ENCODE measurements at regions not wholly inside any gene's neighbourhood (a gene's known extent, or its start where the extent isn't known, plus 50 kb on each side); places are given as distances from the start of the nearest gene placed in this dataset.

DNA sequence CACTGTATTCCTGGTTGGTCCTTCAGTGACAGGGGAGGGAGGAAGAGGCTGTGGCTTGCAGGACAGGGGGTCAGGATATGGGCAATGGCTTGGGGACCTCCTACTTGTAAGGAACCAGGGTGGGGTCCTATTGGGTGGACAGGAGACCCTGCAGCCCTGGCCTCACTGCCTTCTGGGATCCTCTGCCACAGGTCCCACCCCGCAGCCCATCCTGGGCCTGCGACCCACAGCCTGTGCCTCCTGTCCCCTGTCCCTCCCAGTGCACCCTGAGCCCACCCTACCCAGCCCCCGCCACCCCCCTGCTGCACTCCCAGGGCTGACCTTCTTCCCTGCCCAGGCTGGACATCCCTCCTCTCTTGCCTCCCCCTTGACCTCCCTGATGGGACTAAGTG lies 58.7 kb upstream of the MYL10 start:
- Histone ChIP-seq H3K4me1 (ENCODE audit: insufficient read depth, low read length, severe bottlenecking) (peaks cover 45% of the 10 kb centered on the region), H3F3A (ENCODE audit: insufficient read depth, low read length) (no peaks in the 10 kb centered on the region), H3K79me2 (ENCODE audit: insufficient read depth, low read length) (no peaks in the 10 kb centered on the region), H2AFZ (ENCODE audit: low read length) (no peak overlapping the region), H3K4me2 (ENCODE audit: low read length) (peak overlapping the region; percentile 53), H3K9me3 (ENCODE audit: low read length) (no peaks in the 10 kb centered on the region), H3K9me2 (ENCODE audit: low read depth, low read length) (no peaks in the 10 kb centered on the region), H3K36me3 (ENCODE audit: insufficient read depth, low read length) (no peaks in the 10 kb centered on the region), H3K27ac (ENCODE audit: low read depth, low read length, poor library complexity, severe bottlenecking) (peak overlapping the region; percentile 10), H3K4me3 (ENCODE audit: low read depth, low read length, poor library complexity, severe bottlenecking) (peak overlapping the region; percentile 33), H3K27me3 (ENCODE audit: insufficient read depth, low read length) (no peaks in the 10 kb centered on the region), H4K20me1 (ENCODE audit: insufficient read depth, low read length) (no peaks in the 10 kb centered on the region), H3K9ac (ENCODE audit: low read length) (peak overlapping the region; percentile 51; the same call in 1 of the 2 replicates)
- no peak for TF ChIP-seq EZH2 (IDR thresholded peaks at IDR 0.05; ENCODE audit: borderline replicate concordance, low read length)
- TF ChIP-seq, protein P1, sequence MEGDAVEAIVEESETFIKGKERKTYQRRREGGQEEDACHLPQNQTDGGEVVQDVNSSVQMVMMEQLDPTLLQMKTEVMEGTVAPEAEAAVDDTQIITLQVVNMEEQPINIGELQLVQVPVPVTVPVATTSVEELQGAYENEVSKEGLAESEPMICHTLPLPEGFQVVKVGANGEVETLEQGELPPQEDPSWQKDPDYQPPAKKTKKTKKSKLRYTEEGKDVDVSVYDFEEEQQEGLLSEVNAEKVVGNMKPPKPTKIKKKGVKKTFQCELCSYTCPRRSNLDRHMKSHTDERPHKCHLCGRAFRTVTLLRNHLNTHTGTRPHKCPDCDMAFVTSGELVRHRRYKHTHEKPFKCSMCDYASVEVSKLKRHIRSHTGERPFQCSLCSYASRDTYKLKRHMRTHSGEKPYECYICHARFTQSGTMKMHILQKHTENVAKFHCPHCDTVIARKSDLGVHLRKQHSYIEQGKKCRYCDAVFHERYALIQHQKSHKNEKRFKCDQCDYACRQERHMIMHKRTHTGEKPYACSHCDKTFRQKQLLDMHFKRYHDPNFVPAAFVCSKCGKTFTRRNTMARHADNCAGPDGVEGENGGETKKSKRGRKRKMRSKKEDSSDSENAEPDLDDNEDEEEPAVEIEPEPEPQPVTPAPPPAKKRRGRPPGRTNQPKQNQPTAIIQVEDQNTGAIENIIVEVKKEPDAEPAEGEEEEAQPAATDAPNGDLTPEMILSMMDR (IDR thresholded peaks at IDR 0.05; ENCODE audit: low read length) = no peak

GRCh38 chr7:101688183-101688831 lies 59.2 kb upstream of the MYL10 start:
- H3K79me2 ChIP-seq (ENCODE audit: insufficient read depth, low read length) = no peaks in the 10 kb centered on the region
- peak overlapping the region; percentile 33 for H3K4me3 ChIP-seq (ENCODE audit: low read depth, low read length, poor library complexity, severe bottlenecking)
- no peaks in the 10 kb centered on the region for H3K36me3 ChIP-seq (ENCODE audit: insufficient read depth, low read length)
- H3K9ac ChIP-seq (ENCODE audit: low read length) = peak overlapping the region; percentile 51
- no peak overlapping the region for H2AFZ ChIP-seq (ENCODE audit: low read length)
- H4K20me1 ChIP-seq (ENCODE audit: insufficient read depth, low read length) = no peaks in the 10 kb centered on the region
- no peaks in the 10 kb centered on the region for H3F3A ChIP-seq (ENCODE audit: insufficient read depth, low read length)
- H3K4me1 ChIP-seq (ENCODE audit: insufficient read depth, low read length, severe bottlenecking) = peaks cover 45% of the 10 kb centered on the region
- no peak for TF ChIP-seq EZH2 (IDR thresholded peaks at IDR 0.05; ENCODE audit: borderline replicate concordance, low read length)
- TF ChIP-seq, protein P1 (IDR thresholded peaks at IDR 0.05; ENCODE audit: low read length) = peak; percentile 93
- no peaks in the 10 kb centered on the region for H3K27me3 ChIP-seq (ENCODE audit: insufficient read depth, low read length)
- H3K27ac ChIP-seq (ENCODE audit: low read depth, low read length, poor library complexity, severe bottlenecking) = peak overlapping the region; percentile 67
- no peaks in the 10 kb centered on the region for H3K9me2 ChIP-seq (ENCODE audit: low read depth, low read length)
- H3K9me3 ChIP-seq (ENCODE audit: low read length) = no peaks in the 10 kb centered on the region
- peak overlapping the region; percentile 53 for H3K4me2 ChIP-seq (ENCODE audit: low read length)

DNA sequence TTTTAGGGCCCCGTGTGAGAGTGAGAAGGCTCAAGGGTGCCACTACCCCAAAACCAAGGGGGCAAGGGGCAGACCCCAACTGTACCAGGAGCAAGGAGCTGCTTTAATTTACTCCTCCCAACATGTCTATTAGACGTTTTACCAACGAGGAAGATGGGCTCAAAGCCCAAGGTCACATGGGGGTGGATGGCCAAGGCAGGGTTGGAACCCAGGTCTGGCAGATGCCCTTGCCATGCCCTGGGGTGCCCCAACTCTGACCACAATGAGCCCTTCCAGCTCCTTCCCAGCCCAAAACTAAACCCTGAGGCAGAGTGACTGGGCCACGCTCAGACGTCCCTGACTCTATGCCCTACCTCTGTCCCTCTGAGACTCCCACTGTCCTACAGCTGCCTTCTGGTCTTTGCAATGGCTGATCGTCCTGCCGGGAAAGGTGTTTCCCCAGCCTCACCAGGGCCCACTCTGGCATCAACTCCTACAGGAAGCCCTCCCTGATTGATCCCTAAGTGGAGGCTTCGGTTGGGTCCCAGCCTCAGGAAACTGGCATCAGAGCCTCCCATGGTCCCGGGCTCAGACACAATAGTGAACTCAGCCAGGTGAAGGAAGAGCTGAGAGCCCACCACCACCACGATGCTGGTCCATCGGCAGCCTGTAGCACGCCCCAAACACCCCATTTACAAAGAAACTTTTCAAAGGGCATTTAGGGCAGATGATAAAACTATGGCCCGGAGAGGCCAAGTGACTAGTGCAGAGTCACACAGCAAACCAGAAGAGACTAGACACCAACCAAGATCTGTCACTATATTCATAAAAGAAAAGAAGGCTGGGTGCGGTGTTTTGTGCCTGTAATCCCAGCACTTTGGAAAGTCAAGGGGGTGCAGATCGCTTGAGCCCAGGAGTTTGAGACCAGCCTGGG lies 60.2 kb upstream of the MYL10 start:
- Histone ChIP-seq H3K27me3 (ENCODE audit: insufficient read depth, low read length) (no peaks in the 10 kb centered on the region), H3K9me3 (ENCODE audit: low read length) (no peaks in the 10 kb centered on the region), H3K9me2 (ENCODE audit: low read depth, low read length) (no peaks in the 10 kb centered on the region), H3K79me2 (ENCODE audit: insufficient read depth, low read length) (no peaks in the 10 kb centered on the region), H4K20me1 (ENCODE audit: insufficient read depth, low read length) (no peaks in the 10 kb centered on the region), H3K9ac (ENCODE audit: low read length) (peak overlapping the region; percentile 16; the same call in 1 of the 2 replicates), H3F3A (ENCODE audit: insufficient read depth, low read length) (no peaks in the 10 kb centered on the region), H2AFZ (ENCODE audit: low read length) (no peak overlapping the region), H3K4me1 (ENCODE audit: insufficient read depth, low read length, severe bottlenecking) (peaks cover 54% of the 10 kb centered on the region), H3K36me3 (ENCODE audit: insufficient read depth, low read length) (no peaks in the 10 kb centered on the region), H3K27ac (ENCODE audit: low read depth, low read length, poor library complexity, severe bottlenecking) (peak overlapping the region; percentile 67), H3K4me3 (ENCODE audit: low read depth, low read length, poor library complexity, severe bottlenecking) (no peak overlapping the region), H3K4me2 (ENCODE audit: low read length) (no peak overlapping the region; the same call in 1 of the 2 replicates)
- TF ChIP-seq, protein P1 (IDR thresholded peaks at IDR 0.05; ENCODE audit: low read length) = no peak
- TF ChIP-seq EZH2 (IDR thresholded peaks at IDR 0.05; ENCODE audit: borderline replicate concordance, low read length) = no peak

Measured in OCI-LY1 (cell line).